ENCODE measurements at regions not wholly inside any gene's neighbourhood (a gene's known extent, or its start where the extent isn't known, plus 50 kb on each side); places are given as distances from the start of the nearest gene placed in this dataset.

DNA sequence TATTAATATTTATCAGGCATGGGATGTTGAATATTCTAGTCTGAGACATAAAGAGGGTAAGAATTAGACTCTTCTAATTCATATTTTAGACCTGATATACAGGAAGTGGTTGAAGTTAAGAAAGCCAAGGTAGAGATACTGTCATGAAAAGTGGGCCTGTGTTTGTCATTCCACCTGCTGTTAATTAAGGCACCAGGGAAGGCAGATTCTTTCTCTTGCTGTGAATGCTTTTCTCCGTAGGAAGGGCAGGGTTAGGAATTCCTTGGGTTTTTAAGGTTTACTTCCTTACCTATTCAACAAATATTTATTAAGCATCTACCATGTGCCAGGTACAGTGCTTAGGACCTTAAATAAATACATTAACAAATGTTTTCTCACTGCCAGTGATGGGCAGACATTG, 196.4 kb downstream of the CAVIN4 start:
- no peaks in the 10 kb centered on the region for H3K27me3 ChIP-seq (replicated peaks in 1 of 2; ENCODE audit: control insufficient read depth in 2 of 2, insufficient read depth in 2 of 2, low read length in 1 of 2)
- ATAC-seq (no peak), DNase-seq (ENCODE audit: low read depth, low spot score) (no peak), FAIRE-seq (no peak)
- H4K20me1 ChIP-seq (ENCODE audit: control insufficient read depth, insufficient read depth), result no peaks in the 10 kb centered on the region
- no peaks in the 10 kb centered on the region for H3K9me3 ChIP-seq (replicated peaks; ENCODE audit: control insufficient read depth, insufficient read depth, low read length)
- H3K79me2 ChIP-seq (ENCODE audit: control insufficient read depth, insufficient read depth, low read length), result no peaks in the 10 kb centered on the region
- H3K9ac ChIP-seq (ENCODE audit: control insufficient read depth, insufficient read depth, low read length), result no peak overlapping the region
- TF ChIP-seq CHD1 (IDR thresholded peaks at IDR 0.05; ENCODE audit: low read depth, low read length) (no peak), STAT1 (conservative IDR thresholded peaks at IDR 0.05) (no peak), ATF3 (IDR thresholded peaks at IDR 0.05; ENCODE audit: borderline replicate concordance, extremely low read depth, low read depth, low read length) (no peak), YBX1 (IDR thresholded peaks at IDR 0.05) (no peak), IRF4 (IDR thresholded peaks at IDR 0.05; ENCODE audit: low read depth, low read length) (no peak), TARDBP (IDR thresholded peaks at IDR 0.05; ENCODE audit: borderline replicate concordance) (no peak), RAD51 (IDR thresholded peaks at IDR 0.05) (no peak), BCLAF1 (IDR thresholded peaks at IDR 0.05) (no peak), RELA (IDR thresholded peaks at IDR 0.05; ENCODE audit: borderline replicate concordance, partially characterized antibody) (no peak), NFYB (IDR thresholded peaks at IDR 0.05; ENCODE audit: insufficient read depth, low read depth, low read length) (no peak), CREB1 (IDR thresholded peaks at IDR 0.05; ENCODE audit: low read depth) (no peak), BACH1 (IDR thresholded peaks at IDR 0.05; ENCODE audit: borderline replicate concordance) (no peak), RFX5 (IDR thresholded peaks at IDR 0.05; ENCODE audit: low read depth, low read length) (no peak)
- TF ChIP-seq, protein P1, sequence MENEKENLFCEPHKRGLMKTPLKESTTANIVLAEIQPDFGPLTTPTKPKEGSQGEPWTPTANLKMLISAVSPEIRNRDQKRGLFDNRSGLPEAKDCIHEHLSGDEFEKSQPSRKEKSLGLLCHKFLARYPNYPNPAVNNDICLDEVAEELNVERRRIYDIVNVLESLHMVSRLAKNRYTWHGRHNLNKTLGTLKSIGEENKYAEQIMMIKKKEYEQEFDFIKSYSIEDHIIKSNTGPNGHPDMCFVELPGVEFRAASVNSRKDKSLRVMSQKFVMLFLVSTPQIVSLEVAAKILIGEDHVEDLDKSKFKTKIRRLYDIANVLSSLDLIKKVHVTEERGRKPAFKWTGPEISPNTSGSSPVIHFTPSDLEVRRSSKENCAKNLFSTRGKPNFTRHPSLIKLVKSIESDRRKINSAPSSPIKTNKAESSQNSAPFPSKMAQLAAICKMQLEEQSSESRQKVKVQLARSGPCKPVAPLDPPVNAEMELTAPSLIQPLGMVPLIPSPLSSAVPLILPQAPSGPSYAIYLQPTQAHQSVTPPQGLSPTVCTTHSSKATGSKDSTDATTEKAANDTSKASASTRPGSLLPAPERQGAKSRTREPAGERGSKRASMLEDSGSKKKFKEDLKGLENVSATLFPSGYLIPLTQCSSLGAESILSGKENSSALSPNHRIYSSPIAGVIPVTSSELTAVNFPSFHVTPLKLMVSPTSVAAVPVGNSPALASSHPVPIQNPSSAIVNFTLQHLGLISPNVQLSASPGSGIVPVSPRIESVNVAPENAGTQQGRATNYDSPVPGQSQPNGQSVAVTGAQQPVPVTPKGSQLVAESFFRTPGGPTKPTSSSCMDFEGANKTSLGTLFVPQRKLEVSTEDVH (IDR thresholded peaks at IDR 0.05; ENCODE audit: low read depth, partially characterized antibody), result no peak
- no peak overlapping the region for H3K4me3 ChIP-seq
- no peaks in the 10 kb centered on the region for H3K4me1 ChIP-seq (ENCODE audit: control insufficient read depth, insufficient read depth, low read length)
- H3K27ac ChIP-seq (ENCODE audit: control insufficient read depth, insufficient read depth), result no peak overlapping the region
- intact Hi-C loops (cut with micrococcal nuclease; ENCODE audit: unreplicated experiment), result no loop called here
- ChIA-PET POLR2A (no interaction called here), SMC1A (ENCODE audit: uncharacterized antibody, unreplicated experiment) (no interaction called here), CTCF (no interaction called here), RAD21 (ENCODE audit: unreplicated experiment) (no interaction called here)
- BruUV-seq (replicated peaks), result no TSS peak
- no peak overlapping the region for H3K4me2 ChIP-seq (ENCODE audit: control insufficient read depth, insufficient read depth)
- 0% methylated on average over 1 of the region's 1 CpG for WGBS (ENCODE audit: insufficient coverage, insufficient replicate concordance, low lambda C conversion rate, missing lambda C conversion rate)
- in situ Hi-C loops (cut with MboI), result no loop called here
- no peak overlapping the region for H2AFZ ChIP-seq (ENCODE audit: control insufficient read depth, low read depth, low read length)
- H3K36me3 ChIP-seq (ENCODE audit: control insufficient read depth in 2 of 2, insufficient read depth in 2 of 2, low read length in 1 of 2), result no peaks in the 10 kb centered on the region
